Adrenal gland (tissue), 9 donors: ENCODE measurements at regions not wholly inside any gene's neighbourhood (a gene's known extent, or its start where the extent isn't known, plus 50 kb on each side); places are given as distances from the start of the nearest gene placed in this dataset.

ENCODE experiments used
- DNase-seq, 7 donors: peaks; one replicate each; pipeline ENCODE4 v3.0.0-alpha.2; 2019 to 2020
- H3K27ac ChIP-seq, 5 donors: fragments of 200-600 bp; sonication (generic) in 4 of 5; 1 replicate in 3 of 5; 2 replicates in 2 of 5; pipeline versions ENCODE4 v1.5.1 to v1.8.0; 2016 to 2020; ENCODE audit warnings: mild to moderate bottlenecking in 1 of 5
- H3K27me3 ChIP-seq: fragments of 200-600 bp; 2 replicates; pipeline ENCODE4 v1.8.0; 2021
- H3K36me3 ChIP-seq, 2 donors: fragments of 200-600 bp; replicated peaks in 1 of 2; 1 replicate in 1 of 2; 2 replicates in 1 of 2; pipeline versions ENCODE4 v1.5.1 to v1.8.0; 2018 to 2022
- H3K4me1 ChIP-seq, 2 donors: fragments of 200-600 bp; replicated peaks in 1 of 2; 1 replicate in 1 of 2; 2 replicates in 1 of 2; pipeline versions ENCODE4 v1.5.1 to v1.8.0; 2018 to 2021
- H3K4me3 ChIP-seq, 4 donors: fragments of 200-600 bp; sonication (generic) in 3 of 4; one replicate each; pipeline ENCODE4 v1.5.1; 2016 to 2018
- H3K9me3 ChIP-seq, 3 donors: fragments of 200-600 bp; sonication (generic) in 1 of 3; replicated peaks in 1 of 3; 1 replicate in 2 of 3; 2 replicates in 1 of 3; pipeline versions ENCODE4 v1.5.1 to v1.8.0; 2016 to 2021
- CTCF ChIP-seq, 6 experiments: fragments of 450-650 bp in 4 of 6; fragments of 200-600 bp in 2 of 6; sonication (generic) in 1 of 6; IDR thresholded peaks; 1 replicate in 5 of 6; 2 replicates in 1 of 6; pipeline versions ENCODE4 v1.5.1 to v1.8.0; 2016 to 2021; ENCODE audit warnings: antibody characterized with exemption in 6 of 6, mild to moderate bottlenecking in 2 of 6, moderate library complexity in 1 of 6
- POLR2A ChIP-seq, 2 donors: fragments of 450-650 bp; IDR thresholded peaks; one replicate each; pipeline ENCODE4 v1.6.1; 2017; ENCODE audit warnings: antibody characterized with exemption in 2 of 2, mild to moderate bottlenecking in 2 of 2, moderate library complexity in 1 of 2
- WGBS, 4 donors: extraction: QIAGEN DNeasy Blood & Tissue Kit in 2 of 4; methylation state at CpG; one replicate each; pipeline versions ENCODE4 v1.1.5 to v1.1.7; 2013 to 2017; 5-methylcytosine and 5-hydroxymethylcytosine counted together
- intact Hi-C, 2 donors: fragments of 100-400 bp; cut with DNase I; formaldehyde crosslinking; loops; one replicate each; pipeline versions ENCODE4 v1.14.1 to v1.15.0; 2022 to 2023
- donor health status: healthy with polysubstance abuse.
- donor health status: Bipolar disorder and iron deficiency.
- donor health status: DM: yes; HTN: yes; CAD: no.
- donor health status: DM: no; HTN: no; CAD: no.
- donor health status: DM: no; HTN: no; CAD: no.

GRCh38 chr4:66568001-66568400, 897.7 kb upstream of the EPHA5 start:
- TF ChIP-seq POLR2A (IDR thresholded peaks at IDR 0.05) (no peak), CTCF (IDR thresholded peaks at IDR 0.05) (no peak)
- Histone ChIP-seq H3K9me3 (no peaks in the 10 kb centered on the region), H3K4me1 (no peaks in the 10 kb centered on the region), H3K36me3 (no peaks in the 10 kb centered on the region), H3K27ac (no peak overlapping the region), H3K27me3 (no peaks in the 10 kb centered on the region), H3K4me3 (no peak overlapping the region)
- DNase-seq, result no peak
- intact Hi-C loops, result no loop called here
- 82 to 92% (median 86%) methylated on average over 2 of the region's 2 CpGs for WGBS, 4 donors

GRCh38 chr4:66567551-66567950, 897.3 kb upstream of the EPHA5 start:
- TF ChIP-seq POLR2A (IDR thresholded peaks at IDR 0.05) (no peak), CTCF (IDR thresholded peaks at IDR 0.05) (no peak)
- intact Hi-C loops, result no loop called here
- Histone ChIP-seq H3K4me1 (no peaks in the 10 kb centered on the region), H3K27me3 (no peaks in the 10 kb centered on the region), H3K27ac (no peak overlapping the region), H3K4me3 (no peak overlapping the region), H3K9me3 (no peaks in the 10 kb centered on the region), H3K36me3 (no peaks in the 10 kb centered on the region)
- no peak for DNase-seq

- no peaks in the 10 kb centered on the region for H3K27me3 ChIP-seq
- no peak overlapping the region for H3K4me3 ChIP-seq
- H3K9me3 ChIP-seq, result no peaks in the 10 kb centered on the region
- H3K27ac ChIP-seq, result no peak overlapping the region
- no peaks in the 10 kb centered on the region for H3K36me3 ChIP-seq
- intact Hi-C loops, result no loop called here
- no peak for DNase-seq
- no peak for TF ChIP-seq POLR2A (IDR thresholded peaks at IDR 0.05)
- TF ChIP-seq CTCF (IDR thresholded peaks at IDR 0.05), result no peak
- H3K4me1 ChIP-seq, result no peaks in the 10 kb centered on the region
Observed at GRCh38 chr4:66565801-66566200, 895.5 kb upstream of the EPHA5 start.

- Histone ChIP-seq H3K27me3 (no peaks in the 10 kb centered on the region), H3K36me3 (no peaks in the 10 kb centered on the region), H3K4me3 (no peak overlapping the region), H3K27ac (no peak overlapping the region), H3K4me1 (no peaks in the 10 kb centered on the region), H3K9me3 (no peaks in the 10 kb centered on the region)
- no peak for DNase-seq
- intact Hi-C loops, result no loop called here
- WGBS, 4 donors, result 85 to 87% (median 86%) methylated on average over 12 of the region's 12 CpGs
- TF ChIP-seq POLR2A (IDR thresholded peaks at IDR 0.05), result no peak
- TF ChIP-seq CTCF (IDR thresholded peaks at IDR 0.05), result no peak
Observed at GRCh38 chr4:66564901-66565651, 894.8 kb upstream of the EPHA5 start.
